ENCODE measurements at regions not wholly inside any gene's neighbourhood (a gene's known extent, or its start where the extent isn't known, plus 50 kb on each side); places are given as distances from the start of the nearest gene placed in this dataset.

DNA sequence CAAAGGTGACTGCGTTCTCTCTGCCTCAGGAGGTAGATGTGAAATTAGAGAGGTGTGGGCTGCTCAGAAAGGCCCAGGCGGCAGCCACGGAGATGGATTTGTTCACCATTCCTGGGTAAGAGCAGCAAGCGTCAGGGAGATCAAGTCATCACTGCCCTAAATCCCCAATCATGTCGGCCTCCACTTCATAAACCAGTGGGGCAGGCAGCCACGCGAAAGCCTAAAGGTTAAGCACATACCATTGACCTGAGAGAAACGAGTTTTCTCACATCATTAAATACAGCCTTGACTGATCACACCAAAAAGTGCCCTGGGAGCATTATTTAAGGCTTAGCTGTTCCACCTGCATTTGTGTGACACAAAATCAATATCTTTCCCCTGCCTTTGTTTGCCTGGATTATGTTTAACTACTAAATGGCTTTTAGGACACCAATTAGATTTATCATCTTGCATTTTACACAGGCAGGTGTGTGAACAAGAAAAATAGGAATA is 50.7 kb upstream of the FOXB1 start:
- no peak overlapping the region for H3K27ac Mint-ChIP-seq
- H3K4me1 Mint-ChIP-seq, result no peaks in the 10 kb centered on the region
- H3K9me3 Mint-ChIP-seq, result peaks cover 2% of the 10 kb centered on the region
- DNase-seq (ENCODE audit: low spot score in 2 of 2) (no peak), ATAC-seq (no peak)
- no peak overlapping the region for H3K4me3 Mint-ChIP-seq
- H3K36me3 Mint-ChIP-seq, result no peaks in the 10 kb centered on the region

DNA sequence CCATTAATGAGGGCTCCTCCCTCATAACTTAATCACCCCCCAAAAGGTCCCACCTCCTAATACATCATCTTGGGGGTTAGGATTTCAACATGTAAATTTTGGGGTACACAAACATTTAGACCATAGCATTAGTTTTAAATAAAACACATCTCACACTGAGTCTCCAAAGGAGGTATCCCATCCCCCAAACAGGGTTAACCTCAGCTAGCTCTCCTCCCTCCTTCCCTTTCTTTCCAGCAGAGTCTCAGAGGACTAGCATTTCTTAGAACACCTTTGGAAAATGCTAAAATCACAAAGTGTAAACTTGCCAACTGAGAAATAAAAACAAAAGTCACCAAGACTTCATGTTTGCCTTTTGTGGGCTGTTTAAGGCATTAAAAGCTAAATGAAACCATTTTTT is 51.2 kb upstream of the FOXB1 start:
- ATAC-seq (no peak), DNase-seq (ENCODE audit: low spot score in 2 of 2) (no peak)
- Mint-ChIP-seq H3K4me3 (no peak overlapping the region), H3K9me3 (peaks cover 2% of the 10 kb centered on the region), H3K4me1 (no peaks in the 10 kb centered on the region), H3K27ac (no peak overlapping the region), H3K36me3 (no peaks in the 10 kb centered on the region)

DNA sequence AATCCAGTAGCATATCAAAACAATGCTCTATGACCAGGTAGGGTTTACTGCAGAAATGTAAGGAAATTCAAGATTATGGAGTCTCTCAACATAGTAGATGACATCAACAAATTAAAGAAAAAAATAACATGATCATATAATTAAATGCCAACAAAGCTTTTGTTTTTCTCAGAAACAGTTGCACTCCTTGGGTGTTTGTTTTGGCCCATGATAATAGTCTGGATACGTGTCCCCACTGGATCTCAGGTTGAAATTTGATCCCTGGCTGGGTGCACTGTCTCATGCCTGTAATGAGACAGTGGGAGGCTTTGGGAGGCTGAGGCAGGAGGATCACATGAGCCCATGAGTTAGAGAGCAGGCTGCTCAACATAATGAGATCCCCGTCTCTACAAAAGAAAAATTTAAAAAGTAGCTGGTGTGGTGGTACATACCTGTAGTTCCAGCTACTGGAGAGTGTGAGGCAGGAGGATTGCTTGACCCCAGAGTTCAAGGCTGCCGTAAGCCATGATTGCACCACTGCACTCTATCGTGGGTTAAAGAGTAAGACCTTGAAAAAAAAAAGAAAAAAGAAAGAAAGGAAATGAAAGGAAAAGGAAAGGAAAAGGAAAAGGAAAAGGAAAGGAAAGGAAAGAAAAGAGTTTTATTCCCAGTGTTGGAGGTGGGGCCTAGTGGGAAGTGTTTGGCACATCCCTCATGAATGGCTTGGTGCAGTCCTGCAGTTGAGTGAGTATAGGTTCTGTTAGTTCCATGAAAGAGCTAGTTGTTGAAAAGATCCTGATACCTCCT is 53.3 kb upstream of the FOXB1 start:
- no peak for ATAC-seq

DNA sequence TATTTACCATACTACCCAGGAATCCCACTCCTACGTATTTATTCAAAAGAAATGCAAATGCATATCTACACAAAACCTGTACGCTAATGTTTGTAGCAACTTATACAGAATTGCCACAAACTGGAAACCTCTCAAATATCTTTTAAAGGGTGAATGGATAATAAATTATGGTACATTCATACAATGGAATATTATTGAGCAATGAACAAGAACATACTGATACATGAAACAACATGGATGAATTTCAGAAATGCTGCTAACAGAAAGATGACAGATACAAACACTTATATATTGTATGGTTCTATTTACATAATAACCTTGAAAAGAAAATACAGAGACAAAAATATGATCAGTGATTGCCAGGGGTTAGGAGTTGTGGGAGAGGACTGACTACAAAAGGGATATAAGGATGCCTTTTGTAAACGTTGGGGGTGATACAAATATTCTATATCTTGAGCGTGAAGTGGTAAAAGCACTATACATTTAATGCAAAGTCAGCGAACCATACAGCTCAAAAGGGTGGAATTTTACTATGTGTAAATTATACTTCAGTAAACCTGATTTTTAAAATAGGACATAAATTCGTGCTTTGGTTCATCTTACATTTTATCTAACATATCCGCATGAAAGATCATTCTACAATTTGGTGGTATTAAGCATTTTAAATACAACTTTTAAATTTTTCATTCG is 55.0 kb upstream of the FOXB1 start:
- no peak for DNase-seq (ENCODE audit: low spot score in 2 of 2)
- Mint-ChIP-seq H3K4me1 (no peaks in the 10 kb centered on the region), H3K27ac (no peak overlapping the region), H3K36me3 (no peaks in the 10 kb centered on the region), H3K9me3 (no peaks in the 10 kb centered on the region), H3K4me3 (no peak overlapping the region)
- no peak for ATAC-seq

More for the DNA sequence above, 53.3 kb upstream of the FOXB1 start:
- Mint-ChIP-seq H3K36me3 (no peaks in the 10 kb centered on the region), H3K4me3 (no peak overlapping the region), H3K27ac (no peak overlapping the region), H3K4me1 (no peaks in the 10 kb centered on the region), H3K9me3 (peaks cover 2% of the 10 kb centered on the region)
- DNase-seq (ENCODE audit: low spot score in 2 of 2), result no peak

DNA sequence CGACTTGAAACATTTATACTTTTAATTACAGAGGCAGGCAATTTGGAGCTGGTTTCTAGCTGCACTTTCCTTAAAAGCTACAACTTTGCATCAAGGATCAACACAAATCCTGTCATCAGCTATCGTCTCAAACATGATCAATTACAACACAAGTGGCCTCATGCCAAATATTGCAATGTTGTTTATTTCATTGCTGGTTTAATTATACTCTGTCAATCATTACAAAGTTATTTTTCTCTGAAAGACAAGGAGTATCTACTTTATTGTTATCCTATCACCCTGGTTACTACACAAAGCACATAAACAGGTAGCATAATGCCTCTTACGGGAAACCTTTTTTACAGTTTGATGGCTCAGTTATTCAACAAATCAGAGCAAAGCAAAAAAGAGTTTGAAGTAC is 58.0 kb upstream of the FOXB1 start:
- Mint-ChIP-seq H3K4me1 (no peaks in the 10 kb centered on the region), H3K9me3 (no peaks in the 10 kb centered on the region)

DNA sequence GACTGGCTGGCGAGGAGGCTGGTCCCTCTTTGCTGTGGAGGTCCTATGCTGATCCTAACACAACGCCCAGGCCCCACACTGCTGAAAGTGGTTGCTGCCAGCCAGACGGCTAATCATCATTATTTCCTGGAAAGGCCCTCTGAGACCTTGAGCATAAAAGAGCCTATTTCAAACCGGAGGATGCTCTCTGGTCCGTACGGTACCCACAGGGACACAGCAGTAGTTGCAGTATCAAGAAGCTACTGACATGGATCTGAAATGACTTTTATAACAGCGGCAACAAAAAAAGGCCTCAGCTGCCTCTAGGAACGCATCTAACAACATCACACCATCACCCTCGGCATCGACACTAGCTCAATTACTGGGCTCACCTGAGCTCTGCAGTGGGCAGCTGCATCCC is 59.1 kb upstream of the FOXB1 start:
- no peak overlapping the region for H3K4me3 Mint-ChIP-seq
- H3K27ac Mint-ChIP-seq, result no peak overlapping the region
- H3K36me3 Mint-ChIP-seq, result no peaks in the 10 kb centered on the region
- H3K9me3 Mint-ChIP-seq, result no peaks in the 10 kb centered on the region
- DNase-seq (ENCODE audit: low spot score in 2 of 2) (no peak), ATAC-seq (no peak)
- H3K4me1 Mint-ChIP-seq, result no peaks in the 10 kb centered on the region

More for the DNA sequence above, 58.0 kb upstream of the FOXB1 start:
- H3K27ac Mint-ChIP-seq, result no peak overlapping the region
- no peaks in the 10 kb centered on the region for H3K36me3 Mint-ChIP-seq
- H3K4me3 Mint-ChIP-seq, result no peak overlapping the region
- DNase-seq (ENCODE audit: low spot score in 2 of 2) (no peak), ATAC-seq (no peak)

DNA sequence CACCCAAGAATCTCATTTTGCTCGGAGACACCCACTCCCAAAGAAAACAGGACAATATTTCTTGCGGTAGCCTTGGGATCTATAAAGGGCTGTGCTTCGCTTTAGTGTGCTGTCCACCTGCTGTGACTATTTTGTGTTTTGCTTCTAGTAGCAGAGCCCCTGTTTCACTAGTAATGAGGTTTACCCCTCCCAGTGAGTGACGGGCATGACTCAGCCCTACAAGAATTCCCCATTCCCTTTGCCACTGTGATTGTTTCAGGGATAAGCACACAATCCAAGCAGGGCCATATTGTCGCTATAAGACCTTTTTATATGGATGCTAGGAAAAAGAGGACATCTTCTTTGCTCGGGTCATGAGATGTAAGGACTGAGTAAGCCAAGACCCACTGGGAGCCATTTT is 62.5 kb upstream of the FOXB1 start:
- H3K4me1 Mint-ChIP-seq, result no peaks in the 10 kb centered on the region
- H3K9me3 Mint-ChIP-seq, result no peaks in the 10 kb centered on the region
- ATAC-seq (no peak), DNase-seq (ENCODE audit: low spot score in 2 of 2) (no peak)
- no peaks in the 10 kb centered on the region for H3K36me3 Mint-ChIP-seq
- H3K27ac Mint-ChIP-seq, result no peak overlapping the region
- no peak overlapping the region for H3K4me3 Mint-ChIP-seq

DNA sequence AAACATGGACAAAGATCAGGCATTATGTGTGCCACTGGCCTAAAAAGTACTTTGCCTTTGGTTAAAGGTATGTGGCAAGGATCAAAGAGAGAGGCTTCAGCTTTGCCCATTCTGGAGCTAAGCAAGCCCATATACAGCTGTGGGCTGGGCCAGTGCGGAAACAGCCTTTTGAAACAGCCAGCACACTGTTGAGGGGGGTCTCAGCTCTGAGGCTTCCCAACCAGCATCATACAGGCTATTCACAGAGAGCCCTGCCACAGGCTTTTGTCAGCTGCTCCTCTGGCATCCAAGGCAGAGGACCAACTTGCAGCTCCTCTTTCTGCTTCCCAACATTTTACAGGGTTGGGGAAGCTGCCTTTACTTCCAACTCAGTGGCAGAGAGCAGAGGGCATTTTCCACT is 63.2 kb upstream of the FOXB1 start:
- H3K36me3 Mint-ChIP-seq, result no peaks in the 10 kb centered on the region
- DNase-seq (ENCODE audit: low spot score in 2 of 2), result no peak
- H3K27ac Mint-ChIP-seq, result no peak overlapping the region
- no peaks in the 10 kb centered on the region for H3K9me3 Mint-ChIP-seq
- no peak for ATAC-seq
- H3K4me1 Mint-ChIP-seq, result no peaks in the 10 kb centered on the region
- no peak overlapping the region for H3K4me3 Mint-ChIP-seq

DNA sequence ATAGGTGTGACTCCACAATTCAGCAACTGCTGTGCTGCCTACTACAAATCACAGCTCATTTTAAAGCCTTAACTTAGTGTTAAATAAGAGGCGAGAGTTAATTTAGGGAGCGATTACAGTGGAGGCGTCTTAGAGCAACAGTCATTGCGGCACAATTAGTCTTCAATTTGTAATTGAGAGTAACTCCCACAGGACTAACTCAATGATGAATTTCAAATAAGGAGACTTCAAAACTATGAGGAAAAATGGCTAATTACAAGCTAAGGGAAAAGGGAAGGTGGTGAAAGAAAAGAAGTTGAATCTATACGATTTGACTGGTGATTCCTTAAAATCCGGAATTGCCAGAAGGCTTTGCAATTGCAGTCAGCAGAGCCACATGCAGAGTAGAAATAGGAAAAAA is 63.7 kb upstream of the FOXB1 start:
- Mint-ChIP-seq H3K27ac (no peak overlapping the region), H3K4me3 (no peak overlapping the region), H3K36me3 (no peaks in the 10 kb centered on the region), H3K4me1 (no peaks in the 10 kb centered on the region), H3K9me3 (no peaks in the 10 kb centered on the region)
- DNase-seq (ENCODE audit: low spot score in 2 of 2) (no peak), ATAC-seq (no peak)

DNA sequence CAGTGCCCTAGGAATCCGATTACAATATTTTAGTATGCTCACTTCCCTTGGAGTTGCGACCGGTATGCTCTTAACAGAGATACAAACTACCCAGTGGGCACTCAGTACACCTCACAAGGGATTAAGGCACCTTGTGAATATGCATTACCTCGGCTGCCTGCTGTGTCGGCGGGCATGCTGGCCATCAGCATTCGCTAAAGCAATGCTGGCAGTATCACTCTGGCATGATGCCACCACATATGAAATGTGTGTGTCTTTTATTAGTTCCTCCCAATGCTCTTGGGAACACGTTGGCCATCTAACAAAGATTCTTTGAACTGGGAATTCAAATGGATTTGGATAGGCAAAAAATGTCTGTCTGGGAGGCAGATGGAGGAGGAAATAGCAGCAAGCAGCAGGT is 67.4 kb upstream of the FOXB1 start:
- Mint-ChIP-seq H3K4me1 (no peaks in the 10 kb centered on the region), H3K9me3 (no peaks in the 10 kb centered on the region), H3K36me3 (no peaks in the 10 kb centered on the region), H3K27ac (no peak overlapping the region), H3K4me3 (no peak overlapping the region)
- ATAC-seq (no peak), DNase-seq (ENCODE audit: low spot score in 2 of 2) (no peak)

DNA sequence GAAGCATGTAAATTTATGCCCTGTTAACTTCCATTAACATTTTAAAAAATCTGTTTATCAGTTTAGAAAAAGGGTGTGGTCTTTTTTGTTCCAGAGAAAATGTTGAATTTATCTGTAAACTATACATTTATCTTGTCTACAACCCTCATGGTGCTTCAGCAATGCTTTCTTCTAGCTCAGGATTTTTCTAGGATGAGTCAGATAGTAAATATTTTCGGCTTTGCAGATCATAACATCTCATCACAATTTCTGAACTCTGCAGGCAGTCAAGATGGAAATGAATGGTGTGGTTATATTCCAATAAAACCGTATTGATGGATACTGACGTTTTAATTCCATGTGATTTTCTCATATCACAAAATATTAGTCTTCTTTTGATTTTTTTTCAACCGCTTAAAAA is 70.5 kb upstream of the FOXB1 start:
- no peaks in the 10 kb centered on the region for H3K9me3 Mint-ChIP-seq
- ATAC-seq, result no peak

DNA sequence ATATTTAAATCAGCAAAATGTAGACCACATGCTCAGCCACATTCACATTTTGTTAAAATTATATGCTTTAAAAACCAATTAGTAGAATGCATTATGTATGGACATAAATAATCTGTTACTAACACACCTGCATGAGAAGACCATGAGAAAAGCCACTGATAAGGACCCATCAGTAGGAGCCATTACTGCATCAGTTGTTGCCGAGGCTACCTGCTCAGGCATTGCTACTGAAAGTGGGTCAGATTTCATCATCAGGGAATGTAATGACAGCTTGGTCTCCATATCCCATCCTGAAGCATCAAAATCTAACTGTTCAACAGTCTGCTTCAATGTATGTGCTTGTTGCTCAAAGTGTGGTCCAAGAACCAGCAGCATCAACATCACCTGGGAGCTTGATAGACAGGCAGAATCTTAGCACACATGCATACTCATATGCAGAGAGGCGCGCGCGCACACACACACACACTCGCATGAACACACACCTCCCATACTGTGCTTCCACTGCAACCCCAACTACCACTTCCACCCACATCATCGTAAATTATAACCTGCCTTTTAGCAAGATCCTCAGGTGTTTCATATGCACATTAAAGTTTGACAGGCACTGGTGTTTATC is 72.4 kb upstream of the FOXB1 start:
- DNase-seq (ENCODE audit: low spot score in 2 of 2) (no peak), ATAC-seq (no peak)
- H3K4me3 Mint-ChIP-seq, result no peak overlapping the region
- no peak overlapping the region for H3K27ac Mint-ChIP-seq
- no peaks in the 10 kb centered on the region for H3K9me3 Mint-ChIP-seq
- H3K36me3 Mint-ChIP-seq, result no peaks in the 10 kb centered on the region
- no peaks in the 10 kb centered on the region for H3K4me1 Mint-ChIP-seq

More for the DNA sequence above, 70.5 kb upstream of the FOXB1 start:
- Mint-ChIP-seq H3K4me1 (no peaks in the 10 kb centered on the region), H3K27ac (no peak overlapping the region), H3K36me3 (no peaks in the 10 kb centered on the region), H3K4me3 (no peak overlapping the region)
- DNase-seq (ENCODE audit: low spot score in 2 of 2), result no peak

DNA sequence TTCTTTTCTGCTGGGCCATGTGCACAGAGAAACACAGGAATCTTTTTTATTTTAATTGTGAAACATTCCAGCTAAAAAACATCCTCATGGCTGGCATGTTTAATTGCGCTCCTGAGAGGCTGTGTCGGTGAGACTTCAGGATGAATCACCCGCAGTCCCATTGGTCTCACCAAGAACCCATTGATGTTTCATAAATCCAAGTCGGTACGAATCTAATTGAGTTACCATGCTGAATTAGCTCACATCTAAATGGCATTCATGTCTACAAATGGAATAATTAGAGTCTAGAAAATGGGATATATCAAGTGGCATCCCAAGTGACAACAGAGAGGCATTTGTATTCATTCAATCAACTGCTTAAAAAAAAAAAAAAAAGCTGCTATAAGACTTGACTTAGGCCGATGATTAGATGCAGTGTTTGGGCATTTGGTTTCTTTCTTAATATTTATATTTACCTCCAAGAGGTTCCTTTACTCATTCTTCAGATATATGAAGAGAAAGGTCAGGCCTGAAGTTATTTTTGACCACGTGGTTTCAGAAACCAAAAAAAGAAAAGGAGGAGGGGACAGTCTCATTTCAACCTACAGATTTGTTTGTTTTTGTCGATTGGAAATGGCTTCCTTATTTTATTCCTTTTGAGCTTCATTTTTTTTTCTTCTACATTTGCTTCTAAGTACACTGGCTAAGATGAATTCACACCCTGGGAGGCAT is 79.1 kb upstream of the FOXB1 start:
- H3K4me3 Mint-ChIP-seq, result no peak overlapping the region
- ATAC-seq (no peak), DNase-seq (ENCODE audit: low spot score in 2 of 2) (no peak)
- no peaks in the 10 kb centered on the region for H3K9me3 Mint-ChIP-seq
- no peaks in the 10 kb centered on the region for H3K36me3 Mint-ChIP-seq
- peaks cover 4% of the 10 kb centered on the region for H3K4me1 Mint-ChIP-seq
- no peak overlapping the region for H3K27ac Mint-ChIP-seq

DNA sequence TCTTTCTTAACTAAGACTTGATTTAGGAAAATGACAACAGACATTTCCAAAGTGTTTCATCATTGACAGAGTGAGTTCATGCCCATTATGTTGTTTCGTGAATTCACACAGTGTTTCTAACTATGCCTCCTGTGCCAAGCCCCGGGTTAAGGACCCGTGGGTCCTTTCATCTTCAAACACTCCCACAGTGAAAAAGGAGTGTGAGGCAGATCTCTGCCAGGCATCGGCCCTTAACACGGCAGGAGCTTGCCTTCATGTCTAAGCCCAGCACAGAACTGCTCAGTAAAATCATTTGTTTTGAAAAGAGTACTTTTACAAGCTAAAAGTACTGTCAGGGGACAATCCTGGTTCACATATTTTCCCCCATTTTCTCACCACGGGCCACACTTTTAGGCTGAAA is 80.0 kb upstream of the FOXB1 start:
- DNase-seq (ENCODE audit: low spot score in 2 of 2), result no peak
- H3K9me3 Mint-ChIP-seq, result no peaks in the 10 kb centered on the region
- no peak for ATAC-seq
- no peaks in the 10 kb centered on the region for H3K36me3 Mint-ChIP-seq
- peaks cover 13% of the 10 kb centered on the region for H3K4me1 Mint-ChIP-seq
- no peak overlapping the region for H3K4me3 Mint-ChIP-seq
- no peak overlapping the region for H3K27ac Mint-ChIP-seq

DNA sequence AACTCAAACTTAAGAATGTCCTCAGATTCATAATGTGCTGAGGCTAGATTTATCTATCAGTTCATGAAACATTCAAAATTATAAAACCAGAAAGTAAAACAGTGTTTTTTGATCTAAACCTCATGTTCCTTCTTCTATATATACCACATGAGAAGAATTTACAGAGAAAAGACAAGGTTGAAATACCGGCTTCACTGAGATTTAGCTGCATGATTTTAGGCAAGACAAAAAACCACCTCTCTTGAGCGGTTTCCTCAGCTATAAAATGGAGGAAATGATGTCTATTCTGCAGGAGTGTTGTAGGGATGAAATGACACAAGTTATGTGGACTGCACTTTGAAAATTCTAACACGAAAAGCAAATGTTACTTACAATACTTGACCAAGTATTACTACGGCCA is 80.6 kb upstream of the FOXB1 start:
- ATAC-seq (no peak), DNase-seq (ENCODE audit: low spot score in 2 of 2) (no peak)
- Mint-ChIP-seq H3K36me3 (no peaks in the 10 kb centered on the region), H3K9me3 (no peaks in the 10 kb centered on the region), H3K4me1 (peaks cover 16% of the 10 kb centered on the region), H3K27ac (no peak overlapping the region), H3K4me3 (no peak overlapping the region)

Data from stimulated activated effector memory CD8-positive, alpha-beta T cell treated with anti-CD3 and anti-CD28 coated beads, Interleukin-12 subunit alpha, Interleukin-12 subunit beta, amount 100 ng/mL, for 72 hours (primary cell).